ENCODE measurements at regions not wholly inside any gene's neighbourhood (a gene's known extent, or its start where the extent isn't known, plus 50 kb on each side); places are given as distances from the start of the nearest gene placed in this dataset.

GRCh38 chr9:82532504-82533180, 530.3 kb downstream of the RASEF start (continued):
- no peak for TF ChIP-seq TRIM25 (IDR thresholded peaks at IDR 0.05; ENCODE audit: borderline replicate concordance)
- TF ChIP-seq SRSF1 (IDR thresholded peaks at IDR 0.05; ENCODE audit: low read depth, low read length) = no peak
- TF ChIP-seq TRIM24 (IDR thresholded peaks at IDR 0.05) = no peak
- no peak for TF ChIP-seq CHD4 (IDR thresholded peaks at IDR 0.05; ENCODE audit: insufficient read depth, insufficient replicate concordance, low read depth, low read length, poor library complexity, severe bottlenecking)
- TF ChIP-seq ZBTB5 (IDR thresholded peaks at IDR 0.05) = no peak
- no peak for TF ChIP-seq PHF8 (IDR thresholded peaks at IDR 0.05; ENCODE audit: borderline replicate concordance, low read length)
- TF ChIP-seq NFE2 (IDR thresholded peaks at IDR 0.05; ENCODE audit: low read depth) = no peak
- no peak for TF ChIP-seq ETV5 (CRISPR knock-in tag; IDR thresholded peaks at IDR 0.05; ENCODE audit: low read depth)

All from K562 (cell line).